Fibroblast of mammary gland (primary cell): ENCODE measurements at regions not wholly inside any gene's neighbourhood (a gene's known extent, or its start where the extent isn't known, plus 50 kb on each side); places are given as distances from the start of the nearest gene placed in this dataset.
"Not testable (repeated sequence)": the region's sequence is repeated elsewhere in the genome, so short reads cannot be mapped to it uniquely, and the experiment has no call there.

Experiments
- DNase-seq: peaks from one replicate; pipeline ENCODE4 v3.0.0-alpha.2; 2010; ENCODE audit warnings: low read depth
- H3K4me3 ChIP-seq: 2 replicates; pipeline ENCODE4 v1.5.1; 2011; ENCODE audit warnings: low read depth, mild to moderate bottlenecking, low read length, moderate library complexity; ENCODE audit not compliant: control insufficient read depth
- CTCF ChIP-seq: conservative IDR thresholded peaks from 2 replicates; pipeline ENCODE4 v1.5.1; 2011; ENCODE audit warnings: low read depth, low read length, inconsistent platforms; ENCODE audit not compliant: control insufficient read depth, insufficient read depth

GRCh38 chr6:153373869-153374268, 242.8 kb upstream of the RGS17 start:
- no peak for TF ChIP-seq CTCF
- H3K4me3 ChIP-seq = no peak overlapping the region
- DNase-seq = no peak

- no peak overlapping the region for H3K4me3 ChIP-seq
- no peak for DNase-seq
- TF ChIP-seq CTCF = no peak
Measured at GRCh38 chr6:153368131-153368530, 237.0 kb upstream of the RGS17 start.

GRCh38 chr6:153367021-153367420, 235.9 kb upstream of the RGS17 start:
- H3K4me3 ChIP-seq = no peak overlapping the region
- TF ChIP-seq CTCF = no peak
- no peak for DNase-seq

- no peak for DNase-seq
- no peak for TF ChIP-seq CTCF
- no peak overlapping the region for H3K4me3 ChIP-seq
Measured at GRCh38 chr6:153357391-153357790, 226.3 kb upstream of the RGS17 start.

GRCh38 chr6:153340568-153340967, 209.5 kb upstream of the RGS17 start:
- TF ChIP-seq CTCF = no peak
- DNase-seq = no peak

GRCh38 chr6:153334121-153334520, 203.0 kb upstream of the RGS17 start:
- no peak for DNase-seq
- TF ChIP-seq CTCF = no peak
- no peak overlapping the region for H3K4me3 ChIP-seq

More at GRCh38 chr6:153340568-153340967, 209.5 kb upstream of the RGS17 start:
- H3K4me3 ChIP-seq = no peak overlapping the region

GRCh38 chr6:153331221-153331620, 200.1 kb upstream of the RGS17 start:
- not testable (repeated sequence) for H3K4me3 ChIP-seq
- DNase-seq = peak; percentile 18
